ENCODE measurements at regions not wholly inside any gene's neighbourhood (a gene's known extent, or its start where the extent isn't known, plus 50 kb on each side); places are given as distances from the start of the nearest gene placed in this dataset.

GRCh38 chr7:88523645-88524044, 217.0 kb upstream of the STEAP4 start:
- Histone ChIP-seq H4K8ac (replicated peaks; ENCODE audit: insufficient read length, low read depth, low read length) (no peak overlapping the region), H2BK20ac (ENCODE audit: low read depth, low read length, poor library complexity, severe bottlenecking) (no peak overlapping the region), H2BK120ac (ENCODE audit: low read depth, low read length, poor library complexity, severe bottlenecking) (no peak overlapping the region), H2AK5ac (ENCODE audit: insufficient read length, low read length) (no peak overlapping the region), H4K5ac (ENCODE audit: insufficient read length, low read depth, low read length) (no peak overlapping the region), H3K14ac (ENCODE audit: insufficient read depth, low read length) (no peak overlapping the region), H2BK5ac (ENCODE audit: insufficient read length, low read length) (no peak overlapping the region), H3K79me1 (ENCODE audit: insufficient read depth, low read depth, low read length, poor library complexity, severe bottlenecking) (no peaks in the 10 kb centered on the region), H3K23ac (ENCODE audit: insufficient read length, low read depth, low read length) (no peak overlapping the region), H3K18ac (ENCODE audit: insufficient read length, low read depth, low read length) (no peak overlapping the region), H2BK12ac (ENCODE audit: insufficient read length, low read depth, low read length) (no peak overlapping the region), H3K9me3 (ENCODE audit: control insufficient read depth, low read depth, low read length) (no peaks in the 10 kb centered on the region), H3K56ac (ENCODE audit: insufficient read length, low read depth, low read length) (no peak overlapping the region), H3K4me2 (ENCODE audit: insufficient read depth, insufficient read length, low read length) (no peak overlapping the region), H4K20me1 (ENCODE audit: control insufficient read depth, insufficient read depth, insufficient read length) (no peaks in the 10 kb centered on the region), H3K4ac (ENCODE audit: low read depth, low read length) (no peak overlapping the region), H3T11ph (ENCODE audit: low read length) (no peak overlapping the region), H3K23me2 (ENCODE audit: insufficient read length, low read depth, low read length, poor library complexity, severe bottlenecking) (no peaks in the 10 kb centered on the region), H2AFZ (ENCODE audit: low read length) (no peak overlapping the region), H4K91ac (ENCODE audit: insufficient read length, low read depth, low read length) (no peak overlapping the region), H3K9ac (ENCODE audit: extremely low read depth, insufficient read length, low read length) (no peak overlapping the region), H3K27me3 (ENCODE audit: insufficient read depth, low read length) (no peaks in the 10 kb centered on the region), H3K79me2 (ENCODE audit: insufficient read depth, low read length) (no peaks in the 10 kb centered on the region), H2BK15ac (ENCODE audit: low read depth, low read length) (no peak overlapping the region), H3K27ac (ENCODE audit: insufficient read length, low read depth, low read length) (no peak overlapping the region), H3K4me1 (ENCODE audit: insufficient read depth, low read length) (no peaks in the 10 kb centered on the region)
- Mint-ChIP-seq H3K4me3 (no peak overlapping the region), H3K9me3 (peaks cover 0 to 3% of the 10 kb centered on the region in 2 experiments; a peak in 3 of 5 replicates), H3K27ac (no peak overlapping the region), H3K4me1 (peaks cover 0 to 2% of the 10 kb centered on the region in 2 experiments; a peak in 2 of 4 replicates), H3K27me3 (ENCODE audit: low read depth) (no peaks in the 10 kb centered on the region), H3K36me3 (ENCODE audit: insufficient read depth in 1 of 3, low read depth in 3 of 3) (peaks cover 0 to 5% (median 2%) of the 10 kb centered on the region in 3 experiments; a peak in 1 of 7 replicates)
- DNase-seq, result no peak
- no CpG with 5 or more reads among the region's 3 CpGs for WGBS (ENCODE audit: extremely low coverage, insufficient read length, low lambda C conversion rate)
- no peak for TF ChIP-seq CTCF (conservative IDR thresholded peaks at IDR 0.05)
